GM12872 (cell line): ENCODE measurements at regions not wholly inside any gene's neighbourhood (a gene's known extent, or its start where the extent isn't known, plus 50 kb on each side); places are given as distances from the start of the nearest gene placed in this dataset.

Experiments used
- CTCF ChIP-seq: IDR thresholded peaks from 3 replicates; pipeline ENCODE4 v1.5.1; 2011; ENCODE audit warnings: low read depth, mild to moderate bottlenecking, low read length, moderate library complexity; ENCODE audit not compliant: insufficient read depth

GRCh38 chr3:59644479-59645402, 594.9 kb upstream of the CFAP20DC start:
- TF ChIP-seq CTCF: no peak

- no peak for TF ChIP-seq CTCF
Observed at GRCh38 chr3:59641169-59641899, 591.5 kb upstream of the CFAP20DC start.

- TF ChIP-seq CTCF: no peak
Observed at GRCh38 chr3:59632760-59633573, 583.1 kb upstream of the CFAP20DC start.

- no peak for TF ChIP-seq CTCF
Observed at GRCh38 chr3:59631482-59631881, 581.7 kb upstream of the CFAP20DC start.

GRCh38 chr3:59621037-59621436, 571.2 kb upstream of the CFAP20DC start:
- TF ChIP-seq CTCF: no peak

- TF ChIP-seq CTCF: no peak
Observed at GRCh38 chr3:59620325-59620724, 570.5 kb upstream of the CFAP20DC start.

GRCh38 chr3:59612444-59612715, 562.6 kb upstream of the CFAP20DC start:
- no peak for TF ChIP-seq CTCF
